WTC11 (cell line): ENCODE measurements at regions not wholly inside any gene's neighbourhood (a gene's known extent, or its start where the extent isn't known, plus 50 kb on each side); places are given as distances from the start of the nearest gene placed in this dataset.

ENCODE experiments used
- ATAC-seq: fragments of 200-7000 bp; cut with Tn5 transposase; 2 replicates; pipeline ENCODE4 v1.10.0; 2021; ENCODE audit warnings: mild to moderate bottlenecking, moderate library complexity
- CTCF ChIA-PET: fragments of 300-600 bp; sonication (Branson Sonifier 250); formaldehyde crosslinking; loops from one replicate; lab custom pipeline; 2021; ENCODE audit warnings: antibody characterized with exemption; lab: Charles Lee
- POLR2A ChIA-PET: fragments of 350-600 bp; sonication (Branson Sonifier 250); formaldehyde crosslinking; loops from one replicate; lab custom pipeline; 2021; ENCODE audit warnings: antibody characterized with exemption; lab: Charles Lee
- DNase-seq: peaks from one replicate; pipeline ENCODE4 v3.0.0; 2021; ENCODE audit warnings: low spot score
- H3K27ac Mint-ChIP-seq: 2 replicates; pipeline ENCODE4 v1.8.0; 2021; ENCODE audit warnings: mixed read lengths
- H3K27me3 Mint-ChIP-seq: 2 replicates; pipeline ENCODE4 v1.8.0; 2021; ENCODE audit warnings: low read depth, mild to moderate bottlenecking, moderate library complexity, mixed read lengths
- H3K36me3 Mint-ChIP-seq: 2 replicates; pipeline ENCODE4 v1.8.0; 2021; ENCODE audit warnings: mixed read lengths
- H3K4me1 Mint-ChIP-seq: 2 replicates; pipeline ENCODE4 v1.8.0; 2022; ENCODE audit warnings: mixed read lengths
- H3K4me3 Mint-ChIP-seq: 2 replicates; pipeline ENCODE4 v1.8.0; 2021; ENCODE audit warnings: mild to moderate bottlenecking, moderate library complexity, mixed read lengths
- H3K9me3 Mint-ChIP-seq: 2 replicates; pipeline ENCODE4 v1.8.0; 2021; ENCODE audit warnings: mixed read lengths
- CREM ChIP-seq: sonication (generic); formaldehyde crosslinking; IDR thresholded peaks from 2 replicates; pipeline ENCODE4 v1.8.1; 2022; ENCODE audit warnings: mild to moderate bottlenecking, missing genetic modification reagents, moderate library complexity
- ELF4 ChIP-seq: sonication (generic); formaldehyde crosslinking; IDR thresholded peaks from 2 replicates; pipeline ENCODE4 v1.8.1; 2022; ENCODE audit warnings: low read depth, mild to moderate bottlenecking, moderate library complexity, missing genetic modification reagents
- ERG ChIP-seq: fragments of 250-450 bp; sonication (Bioruptor Pico); IDR thresholded peaks from 2 replicates; pipeline ENCODE4 v1.8.0; 2021; ENCODE audit warnings: mild to moderate bottlenecking
- ETV6 ChIP-seq: sonication (generic); formaldehyde crosslinking; IDR thresholded peaks from 2 replicates; pipeline ENCODE4 v1.8.1; 2022; ENCODE audit warnings: mild to moderate bottlenecking, missing genetic modification reagents
- FOXJ3 ChIP-seq: sonication (generic); formaldehyde crosslinking; IDR thresholded peaks from 2 replicates; pipeline ENCODE4 v1.9.0; 2021; ENCODE audit warnings: missing genetic modification reagents, mild to moderate bottlenecking, borderline replicate concordance
- GRHL2 ChIP-seq: fragments of 250-450 bp; sonication (Bioruptor Pico); IDR thresholded peaks from 2 replicates; pipeline ENCODE4 v1.8.0; 2022; ENCODE audit warnings: mild to moderate bottlenecking, moderate library complexity; ENCODE audit not compliant: insufficient replicate concordance, severe bottlenecking
- HMGXB4 ChIP-seq: sonication (generic); formaldehyde crosslinking; IDR thresholded peaks from 2 replicates; pipeline ENCODE4 v1.8.1; 2023; ENCODE audit warnings: mild to moderate bottlenecking, moderate library complexity, missing genetic modification reagents
- IRF2 ChIP-seq: sonication (generic); formaldehyde crosslinking; IDR thresholded peaks from 2 replicates; pipeline ENCODE4 v1.8.0; 2022; ENCODE audit warnings: low read depth, missing genetic modification reagents, borderline replicate concordance
- NFE2L1 ChIP-seq: sonication (generic); formaldehyde crosslinking; IDR thresholded peaks from 2 replicates; pipeline ENCODE4 v1.8.1; 2023; ENCODE audit warnings: missing genetic modification reagents
- NR2C2 ChIP-seq: sonication (generic); formaldehyde crosslinking; IDR thresholded peaks from 2 replicates; pipeline ENCODE4 v1.8.0; 2022; ENCODE audit warnings: mild to moderate bottlenecking, missing genetic modification reagents
- OVOL2 ChIP-seq: fragments of 250-450 bp; sonication (Bioruptor Pico); IDR thresholded peaks from 2 replicates; pipeline ENCODE4 v1.9.0; 2021; ENCODE audit warnings: mild to moderate bottlenecking, borderline replicate concordance
- SMAD3 ChIP-seq: sonication (generic); formaldehyde crosslinking; IDR thresholded peaks from 2 replicates; pipeline ENCODE4 v1.8.0; 2022; ENCODE audit warnings: missing genetic modification reagents, mild to moderate bottlenecking, borderline replicate concordance
- SMAD4 ChIP-seq: sonication (generic); formaldehyde crosslinking; IDR thresholded peaks from 2 replicates; pipeline ENCODE4 v1.8.0; 2022; ENCODE audit warnings: mild to moderate bottlenecking, missing genetic modification reagents
- ZBTB21 ChIP-seq: sonication (generic); formaldehyde crosslinking; IDR thresholded peaks from 2 replicates; pipeline ENCODE4 v1.8.1; 2023; ENCODE audit warnings: mild to moderate bottlenecking, missing genetic modification reagents, borderline replicate concordance
- ZNF121 ChIP-seq: sonication (generic); formaldehyde crosslinking; IDR thresholded peaks from 2 replicates; pipeline ENCODE4 v1.8.0; 2023; ENCODE audit warnings: missing genetic modification reagents
- ZNF219 ChIP-seq: sonication (generic); formaldehyde crosslinking; IDR thresholded peaks from 2 replicates; pipeline ENCODE4 v1.8.0; 2023; ENCODE audit warnings: missing genetic modification reagents, mild to moderate bottlenecking, borderline replicate concordance
- ZNF396 ChIP-seq: fragments of 250-450 bp; sonication (Bioruptor Pico); IDR thresholded peaks from 2 replicates; pipeline ENCODE4 v1.8.0; 2021; ENCODE audit warnings: mild to moderate bottlenecking, moderate library complexity, borderline replicate concordance
- ZNF671 ChIP-seq: fragments of 250-450 bp; sonication (Bioruptor Pico); IDR thresholded peaks from 2 replicates; pipeline ENCODE4 v1.8.0; 2021; ENCODE audit warnings: mild to moderate bottlenecking
- TF ChIP-seq, protein P1 (sequence below): sonication (generic); formaldehyde crosslinking; conservative IDR thresholded peaks from 2 replicates; pipeline ENCODE4 v1.8.1; 2022; ENCODE audit warnings: mild to moderate bottlenecking, missing genetic modification reagents
- TF ChIP-seq, protein P2 (sequence below): sonication (generic); formaldehyde crosslinking; IDR thresholded peaks from 2 replicates; pipeline ENCODE4 v1.8.1; 2022; ENCODE audit warnings: low read depth, missing genetic modification reagents, borderline replicate concordance
- TF ChIP-seq, protein P3 (sequence below): sonication (generic); formaldehyde crosslinking; IDR thresholded peaks from 2 replicates; pipeline ENCODE4 v1.8.1; 2023; ENCODE audit warnings: mild to moderate bottlenecking, missing genetic modification reagents, moderate library complexity
- TF ChIP-seq, protein P4 (sequence below): sonication (generic); formaldehyde crosslinking; IDR thresholded peaks from 2 replicates; pipeline ENCODE4 v1.8.0; 2023; ENCODE audit warnings: mild to moderate bottlenecking, missing genetic modification reagents

- peaks cover 42% of the 10 kb centered on the region for H3K9me3 Mint-ChIP-seq
- no peak overlapping the region for H3K27ac Mint-ChIP-seq
- TF ChIP-seq, protein P1, sequence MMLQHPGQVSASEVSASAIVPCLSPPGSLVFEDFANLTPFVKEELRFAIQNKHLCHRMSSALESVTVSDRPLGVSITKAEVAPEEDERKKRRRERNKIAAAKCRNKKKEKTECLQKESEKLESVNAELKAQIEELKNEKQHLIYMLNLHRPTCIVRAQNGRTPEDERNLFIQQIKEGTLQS, result no peak
- TF ChIP-seq SMAD4 (no peak), NFE2L1 (CRISPR knock-in tag) (no peak)
- TF ChIP-seq, protein P2, sequence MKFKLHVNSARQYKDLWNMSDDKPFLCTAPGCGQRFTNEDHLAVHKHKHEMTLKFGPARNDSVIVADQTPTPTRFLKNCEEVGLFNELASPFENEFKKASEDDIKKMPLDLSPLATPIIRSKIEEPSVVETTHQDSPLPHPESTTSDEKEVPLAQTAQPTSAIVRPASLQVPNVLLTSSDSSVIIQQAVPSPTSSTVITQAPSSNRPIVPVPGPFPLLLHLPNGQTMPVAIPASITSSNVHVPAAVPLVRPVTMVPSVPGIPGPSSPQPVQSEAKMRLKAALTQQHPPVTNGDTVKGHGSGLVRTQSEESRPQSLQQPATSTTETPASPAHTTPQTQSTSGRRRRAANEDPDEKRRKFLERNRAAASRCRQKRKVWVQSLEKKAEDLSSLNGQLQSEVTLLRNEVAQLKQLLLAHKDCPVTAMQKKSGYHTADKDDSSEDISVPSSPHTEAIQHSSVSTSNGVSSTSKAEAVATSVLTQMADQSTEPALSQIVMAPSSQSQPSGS (CRISPR knock-in tag), result no peak
- DNase-seq (no peak), ATAC-seq (no peak)
- ChIA-PET CTCF (no interaction called here), POLR2A (no interaction called here)
- H3K4me1 Mint-ChIP-seq, result peaks cover 3% of the 10 kb centered on the region; the same call in 1 of the 2 replicates
- no peak overlapping the region for H3K4me3 Mint-ChIP-seq
- peaks cover 8% of the 10 kb centered on the region for H3K27me3 Mint-ChIP-seq
- peaks cover 28% of the 10 kb centered on the region for H3K36me3 Mint-ChIP-seq
Measured at GRCh38 chr12:72723732-72724131, 451.6 kb downstream of the TRHDE start.

- H3K27me3 Mint-ChIP-seq, result no peaks in the 10 kb centered on the region
- no peak overlapping the region for H3K4me3 Mint-ChIP-seq
- DNase-seq, result no peak
- ChIA-PET CTCF (no interaction called here), POLR2A (no interaction called here)
- no peak overlapping the region for H3K27ac Mint-ChIP-seq
- ATAC-seq, result no peak
- H3K36me3 Mint-ChIP-seq, result no peaks in the 10 kb centered on the region
- TF ChIP-seq ZBTB21 (CRISPR knock-in tag) (no peak), ZNF671 (CRISPR knock-in tag) (no peak), NFE2L1 (CRISPR knock-in tag) (no peak), OVOL2 (CRISPR knock-in tag) (no peak), GRHL2 (CRISPR knock-in tag) (no peak), IRF2 (no peak), ZNF219 (CRISPR knock-in tag) (no peak), CREM (no peak), FOXJ3 (CRISPR knock-in tag) (no peak), ZNF396 (no peak), SMAD3 (CRISPR knock-in tag) (no peak), NR2C2 (CRISPR knock-in tag) (no peak), HMGXB4 (CRISPR knock-in tag) (no peak), ETV6 (CRISPR knock-in tag) (no peak), ELF4 (CRISPR knock-in tag) (no peak), ERG (CRISPR knock-in tag) (no peak), ZNF121 (CRISPR knock-in tag) (no peak)
- TF ChIP-seq, protein P2 (CRISPR knock-in tag), result no peak
- TF ChIP-seq, protein P3, sequence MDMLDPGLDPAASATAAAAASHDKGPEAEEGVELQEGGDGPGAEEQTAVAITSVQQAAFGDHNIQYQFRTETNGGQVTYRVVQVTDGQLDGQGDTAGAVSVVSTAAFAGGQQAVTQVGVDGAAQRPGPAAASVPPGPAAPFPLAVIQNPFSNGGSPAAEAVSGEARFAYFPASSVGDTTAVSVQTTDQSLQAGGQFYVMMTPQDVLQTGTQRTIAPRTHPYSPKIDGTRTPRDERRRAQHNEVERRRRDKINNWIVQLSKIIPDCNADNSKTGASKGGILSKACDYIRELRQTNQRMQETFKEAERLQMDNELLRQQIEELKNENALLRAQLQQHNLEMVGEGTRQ, result no peak
- TF ChIP-seq, protein P4, sequence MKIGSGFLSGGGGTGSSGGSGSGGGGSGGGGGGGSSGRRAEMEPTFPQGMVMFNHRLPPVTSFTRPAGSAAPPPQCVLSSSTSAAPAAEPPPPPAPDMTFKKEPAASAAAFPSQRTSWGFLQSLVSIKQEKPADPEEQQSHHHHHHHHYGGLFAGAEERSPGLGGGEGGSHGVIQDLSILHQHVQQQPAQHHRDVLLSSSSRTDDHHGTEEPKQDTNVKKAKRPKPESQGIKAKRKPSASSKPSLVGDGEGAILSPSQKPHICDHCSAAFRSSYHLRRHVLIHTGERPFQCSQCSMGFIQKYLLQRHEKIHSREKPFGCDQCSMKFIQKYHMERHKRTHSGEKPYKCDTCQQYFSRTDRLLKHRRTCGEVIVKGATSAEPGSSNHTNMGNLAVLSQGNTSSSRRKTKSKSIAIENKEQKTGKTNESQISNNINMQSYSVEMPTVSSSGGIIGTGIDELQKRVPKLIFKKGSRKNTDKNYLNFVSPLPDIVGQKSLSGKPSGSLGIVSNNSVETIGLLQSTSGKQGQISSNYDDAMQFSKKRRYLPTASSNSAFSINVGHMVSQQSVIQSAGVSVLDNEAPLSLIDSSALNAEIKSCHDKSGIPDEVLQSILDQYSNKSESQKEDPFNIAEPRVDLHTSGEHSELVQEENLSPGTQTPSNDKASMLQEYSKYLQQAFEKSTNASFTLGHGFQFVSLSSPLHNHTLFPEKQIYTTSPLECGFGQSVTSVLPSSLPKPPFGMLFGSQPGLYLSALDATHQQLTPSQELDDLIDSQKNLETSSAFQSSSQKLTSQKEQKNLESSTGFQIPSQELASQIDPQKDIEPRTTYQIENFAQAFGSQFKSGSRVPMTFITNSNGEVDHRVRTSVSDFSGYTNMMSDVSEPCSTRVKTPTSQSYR (CRISPR knock-in tag), result no peak
- peaks cover 10% of the 10 kb centered on the region; the same call in 1 of the 2 replicates for H3K9me3 Mint-ChIP-seq
- H3K4me1 Mint-ChIP-seq, result no peaks in the 10 kb centered on the region
Measured at GRCh38 chr12:72729451-72730010, 457.4 kb downstream of the TRHDE start.
